ENCODE measurements at regions not wholly inside any gene's neighbourhood (a gene's known extent, or its start where the extent isn't known, plus 50 kb on each side); places are given as distances from the start of the nearest gene placed in this dataset.

DNA sequence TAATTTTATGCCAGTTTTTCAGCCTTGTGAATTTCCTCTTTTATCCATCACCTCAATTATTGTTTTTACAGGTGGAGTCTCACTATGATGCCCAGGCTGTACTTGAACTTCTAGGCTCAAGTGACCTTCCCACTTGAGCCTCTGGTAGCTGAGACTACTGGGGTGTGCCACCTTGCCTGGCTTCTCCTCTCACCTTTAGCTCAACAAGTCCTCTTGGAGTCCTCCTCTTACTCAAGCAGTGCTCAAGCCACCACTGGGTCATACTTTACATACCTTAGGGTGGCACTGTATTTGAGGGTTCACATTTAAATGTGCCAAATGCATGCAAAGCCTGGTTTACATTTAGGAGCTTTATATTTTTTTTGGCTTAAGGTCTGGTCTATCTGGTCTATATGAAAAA, 350.1 kb upstream of the MCTP2 start (continued):
- TF ChIP-seq, protein P1, sequence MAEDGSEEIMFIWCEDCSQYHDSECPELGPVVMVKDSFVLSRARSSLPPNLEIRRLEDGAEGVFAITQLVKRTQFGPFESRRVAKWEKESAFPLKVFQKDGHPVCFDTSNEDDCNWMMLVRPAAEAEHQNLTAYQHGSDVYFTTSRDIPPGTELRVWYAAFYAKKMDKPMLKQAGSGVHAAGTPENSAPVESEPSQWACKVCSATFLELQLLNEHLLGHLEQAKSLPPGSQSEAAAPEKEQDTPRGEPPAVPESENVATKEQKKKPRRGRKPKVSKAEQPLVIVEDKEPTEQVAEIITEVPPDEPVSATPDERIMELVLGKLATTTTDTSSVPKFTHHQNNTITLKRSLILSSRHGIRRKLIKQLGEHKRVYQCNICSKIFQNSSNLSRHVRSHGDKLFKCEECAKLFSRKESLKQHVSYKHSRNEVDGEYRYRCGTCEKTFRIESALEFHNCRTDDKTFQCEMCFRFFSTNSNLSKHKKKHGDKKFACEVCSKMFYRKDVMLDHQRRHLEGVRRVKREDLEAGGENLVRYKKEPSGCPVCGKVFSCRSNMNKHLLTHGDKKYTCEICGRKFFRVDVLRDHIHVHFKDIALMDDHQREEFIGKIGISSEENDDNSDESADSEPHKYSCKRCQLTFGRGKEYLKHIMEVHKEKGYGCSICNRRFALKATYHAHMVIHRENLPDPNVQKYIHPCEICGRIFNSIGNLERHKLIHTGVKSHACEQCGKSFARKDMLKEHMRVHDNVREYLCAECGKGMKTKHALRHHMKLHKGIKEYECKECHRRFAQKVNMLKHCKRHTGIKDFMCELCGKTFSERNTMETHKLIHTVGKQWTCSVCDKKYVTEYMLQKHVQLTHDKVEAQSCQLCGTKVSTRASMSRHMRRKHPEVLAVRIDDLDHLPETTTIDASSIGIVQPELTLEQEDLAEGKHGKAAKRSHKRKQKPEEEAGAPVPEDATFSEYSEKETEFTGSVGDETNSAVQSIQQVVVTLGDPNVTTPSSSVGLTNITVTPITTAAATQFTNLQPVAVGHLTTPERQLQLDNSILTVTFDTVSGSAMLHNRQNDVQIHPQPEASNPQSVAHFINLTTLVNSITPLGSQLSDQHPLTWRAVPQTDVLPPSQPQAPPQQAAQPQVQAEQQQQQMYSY (CRISPR knock-in tag; IDR thresholded peaks at IDR 0.05), result no peak
- TF ChIP-seq GTF2I (CRISPR knock-in tag; conservative IDR thresholded peaks at IDR 0.05), result no peak
- TF ChIP-seq, protein P2, sequence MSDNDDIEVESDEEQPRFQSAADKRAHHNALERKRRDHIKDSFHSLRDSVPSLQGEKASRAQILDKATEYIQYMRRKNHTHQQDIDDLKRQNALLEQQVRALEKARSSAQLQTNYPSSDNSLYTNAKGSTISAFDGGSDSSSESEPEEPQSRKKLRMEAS (CRISPR knock-in tag; IDR thresholded peaks at IDR 0.05), result no peak

DNA sequence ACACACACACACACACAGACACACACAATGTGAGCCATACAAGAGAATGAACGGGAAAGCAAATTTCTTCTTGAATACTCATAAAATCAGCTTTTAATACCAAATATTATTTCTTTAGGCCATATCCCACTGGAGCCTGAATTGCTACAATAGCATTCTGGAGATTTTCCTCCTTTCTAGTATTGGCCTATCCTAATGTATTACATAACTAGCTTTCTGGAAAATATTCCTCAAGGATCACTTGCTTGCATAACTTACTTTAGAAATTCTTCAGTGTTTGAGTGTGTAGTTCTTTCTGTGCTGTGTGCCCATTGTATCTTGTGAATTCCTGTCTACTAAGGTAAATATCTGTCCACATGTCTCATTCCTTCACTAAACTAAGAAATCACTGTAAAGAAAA, 351.0 kb upstream of the MCTP2 start:
- Mint-ChIP-seq H3K9me3 (peaks cover 3% of the 10 kb centered on the region), H3K27me3 (ENCODE audit: low read depth) (no peaks in the 10 kb centered on the region; the same call in 1 of the 2 replicates), H3K4me3 (no peak overlapping the region), H3K36me3 (no peaks in the 10 kb centered on the region), H3K4me1 (peaks cover 21% of the 10 kb centered on the region), H3K27ac (no peak overlapping the region)
- ChIA-PET CTCF (interaction anchor here (0.8 kb wide), 1 partner anchor 95 kb away, joined by 3 read pairs; no protein-coding TSS in a partner anchor), POLR2A (no interaction called here)
- DNase-seq (ENCODE audit: low spot score) (no peak), ATAC-seq (no peak)
- TF ChIP-seq ATF1 (CRISPR knock-in tag; IDR thresholded peaks at IDR 0.05) (no peak), SMAD4 (CRISPR knock-in tag; IDR thresholded peaks at IDR 0.05) (no peak), MXD4 (CRISPR knock-in tag; IDR thresholded peaks at IDR 0.05; ENCODE audit: borderline replicate concordance) (no peak)
- TF ChIP-seq, protein P3, sequence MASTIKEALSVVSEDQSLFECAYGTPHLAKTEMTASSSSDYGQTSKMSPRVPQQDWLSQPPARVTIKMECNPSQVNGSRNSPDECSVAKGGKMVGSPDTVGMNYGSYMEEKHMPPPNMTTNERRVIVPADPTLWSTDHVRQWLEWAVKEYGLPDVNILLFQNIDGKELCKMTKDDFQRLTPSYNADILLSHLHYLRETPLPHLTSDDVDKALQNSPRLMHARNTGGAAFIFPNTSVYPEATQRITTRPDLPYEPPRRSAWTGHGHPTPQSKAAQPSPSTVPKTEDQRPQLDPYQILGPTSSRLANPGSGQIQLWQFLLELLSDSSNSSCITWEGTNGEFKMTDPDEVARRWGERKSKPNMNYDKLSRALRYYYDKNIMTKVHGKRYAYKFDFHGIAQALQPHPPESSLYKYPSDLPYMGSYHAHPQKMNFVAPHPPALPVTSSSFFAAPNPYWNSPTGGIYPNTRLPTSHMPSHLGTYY (CRISPR knock-in tag; IDR thresholded peaks at IDR 0.05), result no peak
- TF ChIP-seq, protein P1 (CRISPR knock-in tag; IDR thresholded peaks at IDR 0.05), result no peak

DNA sequence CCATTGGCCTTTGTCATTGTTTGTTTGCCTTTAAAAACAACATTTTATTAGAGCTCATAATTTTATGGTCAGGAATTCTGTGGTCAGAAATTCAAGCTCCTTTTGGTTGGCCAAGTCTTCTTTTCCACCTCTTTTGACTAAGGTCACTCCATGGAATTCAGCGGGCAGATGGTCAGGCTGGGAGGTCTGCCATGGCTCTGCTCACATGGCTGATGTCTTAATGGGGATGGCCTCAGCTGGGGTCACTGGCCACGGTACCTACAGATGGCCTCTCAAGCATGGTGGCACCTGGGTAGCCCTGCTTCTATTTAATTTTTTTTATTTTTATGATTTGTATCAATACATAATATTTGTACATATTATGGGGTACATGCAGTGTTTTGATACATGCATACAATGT, 360.8 kb upstream of the MCTP2 start:
- Mint-ChIP-seq H3K36me3 (no peaks in the 10 kb centered on the region), H3K9me3 (no peaks in the 10 kb centered on the region), H3K4me1 (no peaks in the 10 kb centered on the region), H3K27me3 (ENCODE audit: low read depth) (no peaks in the 10 kb centered on the region), H3K4me3 (no peak overlapping the region), H3K27ac (no peak overlapping the region)
- DNase-seq (ENCODE audit: low spot score) (no peak), ATAC-seq (no peak)
- ChIA-PET CTCF (no interaction called here), POLR2A (no interaction called here)
- TF ChIP-seq, protein P4, sequence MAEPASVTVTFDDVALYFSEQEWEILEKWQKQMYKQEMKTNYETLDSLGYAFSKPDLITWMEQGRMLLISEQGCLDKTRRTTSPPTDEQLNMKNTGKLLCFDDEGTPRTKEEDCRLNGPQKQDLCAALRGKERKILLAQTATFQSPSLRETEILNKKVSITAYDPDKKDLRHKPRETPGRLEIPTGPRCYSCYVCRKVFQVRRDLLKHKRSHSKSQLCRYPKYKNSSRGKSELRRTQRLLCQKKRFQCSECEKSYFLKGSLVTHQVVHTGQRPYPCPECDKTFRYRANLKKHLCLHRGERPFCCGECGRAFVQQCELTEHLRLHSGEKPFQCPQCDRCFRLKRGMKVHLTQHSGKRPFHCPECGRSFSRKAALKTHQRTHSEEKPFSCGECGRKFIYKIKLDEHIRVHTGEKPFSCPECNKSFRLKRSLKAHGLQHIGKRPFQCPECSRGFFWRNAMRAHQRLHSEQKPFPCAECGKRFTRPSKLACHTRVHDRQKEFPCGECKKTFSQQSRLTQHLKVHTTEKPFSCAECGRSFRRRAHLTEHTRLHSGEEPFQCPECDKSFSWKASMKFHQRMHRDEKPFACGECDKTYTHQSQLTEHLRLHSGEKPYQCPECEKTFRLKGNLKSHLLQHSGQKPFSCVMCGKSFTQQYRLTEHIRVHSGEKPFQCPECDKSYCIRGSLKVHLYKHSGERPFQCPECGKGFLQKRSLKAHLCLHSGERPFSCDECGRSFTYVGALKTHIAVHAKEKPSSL (CRISPR knock-in tag; conservative IDR thresholded peaks at IDR 0.05), result no peak
- TF ChIP-seq SP1 (CRISPR knock-in tag; conservative IDR thresholded peaks at IDR 0.05) (no peak), FOXP1 (CRISPR knock-in tag; IDR thresholded peaks at IDR 0.05; ENCODE audit: borderline replicate concordance) (no peak), NFYB (CRISPR knock-in tag; conservative IDR thresholded peaks at IDR 0.05; ENCODE audit: low read depth) (no peak), SOX15 (CRISPR knock-in tag; IDR thresholded peaks at IDR 0.05) (no peak), ATF1 (CRISPR knock-in tag; IDR thresholded peaks at IDR 0.05) (no peak), TEAD4 (CRISPR knock-in tag; IDR thresholded peaks at IDR 0.05) (no peak), PRRX2 (CRISPR knock-in tag; IDR thresholded peaks at IDR 0.05) (no peak)
- TF ChIP-seq, protein P5, sequence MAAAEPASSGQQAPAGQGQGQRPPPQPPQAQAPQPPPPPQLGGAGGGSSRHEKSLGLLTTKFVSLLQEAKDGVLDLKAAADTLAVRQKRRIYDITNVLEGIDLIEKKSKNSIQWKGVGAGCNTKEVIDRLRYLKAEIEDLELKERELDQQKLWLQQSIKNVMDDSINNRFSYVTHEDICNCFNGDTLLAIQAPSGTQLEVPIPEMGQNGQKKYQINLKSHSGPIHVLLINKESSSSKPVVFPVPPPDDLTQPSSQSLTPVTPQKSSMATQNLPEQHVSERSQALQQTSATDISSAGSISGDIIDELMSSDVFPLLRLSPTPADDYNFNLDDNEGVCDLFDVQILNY (CRISPR knock-in tag; IDR thresholded peaks at IDR 0.05), result no peak
- TF ChIP-seq, protein P6, sequence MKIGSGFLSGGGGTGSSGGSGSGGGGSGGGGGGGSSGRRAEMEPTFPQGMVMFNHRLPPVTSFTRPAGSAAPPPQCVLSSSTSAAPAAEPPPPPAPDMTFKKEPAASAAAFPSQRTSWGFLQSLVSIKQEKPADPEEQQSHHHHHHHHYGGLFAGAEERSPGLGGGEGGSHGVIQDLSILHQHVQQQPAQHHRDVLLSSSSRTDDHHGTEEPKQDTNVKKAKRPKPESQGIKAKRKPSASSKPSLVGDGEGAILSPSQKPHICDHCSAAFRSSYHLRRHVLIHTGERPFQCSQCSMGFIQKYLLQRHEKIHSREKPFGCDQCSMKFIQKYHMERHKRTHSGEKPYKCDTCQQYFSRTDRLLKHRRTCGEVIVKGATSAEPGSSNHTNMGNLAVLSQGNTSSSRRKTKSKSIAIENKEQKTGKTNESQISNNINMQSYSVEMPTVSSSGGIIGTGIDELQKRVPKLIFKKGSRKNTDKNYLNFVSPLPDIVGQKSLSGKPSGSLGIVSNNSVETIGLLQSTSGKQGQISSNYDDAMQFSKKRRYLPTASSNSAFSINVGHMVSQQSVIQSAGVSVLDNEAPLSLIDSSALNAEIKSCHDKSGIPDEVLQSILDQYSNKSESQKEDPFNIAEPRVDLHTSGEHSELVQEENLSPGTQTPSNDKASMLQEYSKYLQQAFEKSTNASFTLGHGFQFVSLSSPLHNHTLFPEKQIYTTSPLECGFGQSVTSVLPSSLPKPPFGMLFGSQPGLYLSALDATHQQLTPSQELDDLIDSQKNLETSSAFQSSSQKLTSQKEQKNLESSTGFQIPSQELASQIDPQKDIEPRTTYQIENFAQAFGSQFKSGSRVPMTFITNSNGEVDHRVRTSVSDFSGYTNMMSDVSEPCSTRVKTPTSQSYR (CRISPR knock-in tag; IDR thresholded peaks at IDR 0.05), result no peak
- TF ChIP-seq, protein P7, sequence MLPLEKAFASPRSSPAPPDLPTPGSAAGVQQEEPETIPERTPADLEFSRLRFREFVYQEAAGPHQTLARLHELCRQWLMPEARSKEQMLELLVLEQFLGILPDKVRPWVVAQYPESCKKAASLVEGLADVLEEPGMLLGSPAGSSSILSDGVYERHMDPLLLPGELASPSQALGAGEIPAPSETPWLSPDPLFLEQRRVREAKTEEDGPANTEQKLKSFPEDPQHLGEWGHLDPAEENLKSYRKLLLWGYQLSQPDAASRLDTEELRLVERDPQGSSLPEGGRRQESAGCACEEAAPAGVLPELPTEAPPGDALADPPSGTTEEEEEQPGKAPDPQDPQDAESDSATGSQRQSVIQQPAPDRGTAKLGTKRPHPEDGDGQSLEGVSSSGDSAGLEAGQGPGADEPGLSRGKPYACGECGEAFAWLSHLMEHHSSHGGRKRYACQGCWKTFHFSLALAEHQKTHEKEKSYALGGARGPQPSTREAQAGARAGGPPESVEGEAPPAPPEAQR (CRISPR knock-in tag; IDR thresholded peaks at IDR 0.05), result no peak
